ENCODE measurements at regions not wholly inside any gene's neighbourhood (a gene's known extent, or its start where the extent isn't known, plus 50 kb on each side); places are given as distances from the start of the nearest gene placed in this dataset.

- TF ChIP-seq EZH2 (optimal IDR thresholded peaks at IDR 0.05; ENCODE audit: low read depth, low read length): no peak
- no peak for TF ChIP-seq CTCF (IDR thresholded peaks at IDR 0.05; ENCODE audit: low read length)
Measured at GRCh38 chr21:20611008-20611407, 387.2 kb upstream of the NCAM2 start.

Data from MM.1S (cell line).